Heart left ventricle (tissue), 16 donors: ENCODE measurements at regions not wholly inside any gene's neighbourhood (a gene's known extent, or its start where the extent isn't known, plus 50 kb on each side); places are given as distances from the start of the nearest gene placed in this dataset.

Experiments used
- ATAC-seq, 4 donors: fragments of 200-7000 bp; cut with Tn5 transposase; one replicate each; pipeline ENCODE4 v1.9.1; 2020 to 2022; ENCODE audit warnings: moderate library complexity in 4 of 4, mild to moderate bottlenecking in 3 of 4, moderate number of reproducible peaks in 1 of 4
- DNase-seq, 5 donors: peaks; one replicate each; pipeline ENCODE4 v3.0.0-alpha.2; 2020
- H3K27ac ChIP-seq, 12 donors: fragments of 200-600 bp; sonication (generic) in 4 of 12; one replicate each; pipeline versions ENCODE4 v1.5.0 to v1.8.0; 2016 to 2022; ENCODE audit warnings: mild to moderate bottlenecking in 2 of 12
- H3K27me3 ChIP-seq, 9 donors: fragments of 200-600 bp; sonication (generic) in 2 of 9; one replicate each; pipeline versions ENCODE4 v1.5.1 to v1.8.0; 2016 to 2022; ENCODE audit warnings: mild to moderate bottlenecking in 3 of 9
- H3K36me3 ChIP-seq, 9 donors: fragments of 200-600 bp; sonication (generic) in 2 of 9; one replicate each; pipeline versions ENCODE4 v1.5.0 to v1.8.0; 2018 to 2022; ENCODE audit warnings: mild to moderate bottlenecking in 2 of 9
- H3K4me1 ChIP-seq, 12 donors: fragments of 200-600 bp; sonication (generic) in 4 of 12; one replicate each; pipeline versions ENCODE4 v1.5.0 to v1.8.0; 2016 to 2022; ENCODE audit warnings: mild to moderate bottlenecking in 3 of 12
- H3K4me3 ChIP-seq, 12 donors: fragments of 200-600 bp; sonication (generic) in 4 of 12; one replicate each; pipeline versions ENCODE4 v1.5.0 to v1.8.0; 2017 to 2022; ENCODE audit warnings: mild to moderate bottlenecking in 9 of 12, moderate library complexity in 4 of 12
- H3K9me3 ChIP-seq, 12 donors: fragments of 200-600 bp; sonication (generic) in 4 of 12; one replicate each; pipeline versions ENCODE4 v1.5.0 to v1.8.0; 2016 to 2022; ENCODE audit warnings: mild to moderate bottlenecking in 1 of 12
- POLR2A ChIP-seq, 2 donors: fragments of 450-650 bp; IDR thresholded peaks; one replicate each; pipeline ENCODE4 v1.6.1; 2017; ENCODE audit warnings: antibody characterized with exemption in 2 of 2, mild to moderate bottlenecking in 2 of 2, moderate library complexity in 2 of 2
- WGBS, 4 donors: extraction: QIAGEN DNeasy Blood & Tissue Kit in 2 of 4; methylation state at CpG; one replicate each; pipeline versions ENCODE4 v1.1.5 to v1.1.7; 2013 to 2018; 5-methylcytosine and 5-hydroxymethylcytosine counted together
- intact Hi-C, 10 donors: fragments of 100-400 bp; cut with DNase I; formaldehyde crosslinking; loops; one replicate each; pipeline versions ENCODE4 v1.11.1 to v1.14.2; 2022
- TF ChIP-seq, protein P1 (sequence below), 12 donors: fragments of 200-600 bp; sonication (generic) in 4 of 12; IDR thresholded peaks; one replicate each; pipeline versions ENCODE4 v1.5.0 to v1.8.0; 2018 to 2022; ENCODE audit warnings: antibody characterized with exemption in 12 of 12, mild to moderate bottlenecking in 5 of 12
- donor health status: ischemic (EF 13 %, LVEDD 7.1; RV severe dilation, severe dysfunction).
- donor health status: healthy with polysubstance abuse.
- donor health status: DM: no; HTN: yes; CAD: no.
- donor health status: DM: no; HTN: no; CAD: no.
- donor health status: ischemic (EF 25% LVEDD 6.9; RV normal size, moderate dysfunction).
- donor health status: ischemic (EF 25% LVEDD 5.7; RV mildly dilated, moderate dysfunction).
- donor health status: healthy.
- donor health status: DM: yes; HTN: yes; CAD: no.
- donor health status: ischemic (EF 35%, LVEDD 5.7; RV mildly dilated, moderate dysfunction).
- donor health status: nonischemic (EF 11% LVEDD 7.7; RV severe dilation, severe dysfunction).
- donor health status: DM: yes; HTN: yes; CAD: no.
- donor health status: PGD.
- donor health status: ischemic (EF 29% LVEDD 5.4; RV normal size, mild dysfunction).
- donor health status: nonischemic (EF 23%, LVEDD 6.1; RV moderate dilation, normal function).

DNA sequence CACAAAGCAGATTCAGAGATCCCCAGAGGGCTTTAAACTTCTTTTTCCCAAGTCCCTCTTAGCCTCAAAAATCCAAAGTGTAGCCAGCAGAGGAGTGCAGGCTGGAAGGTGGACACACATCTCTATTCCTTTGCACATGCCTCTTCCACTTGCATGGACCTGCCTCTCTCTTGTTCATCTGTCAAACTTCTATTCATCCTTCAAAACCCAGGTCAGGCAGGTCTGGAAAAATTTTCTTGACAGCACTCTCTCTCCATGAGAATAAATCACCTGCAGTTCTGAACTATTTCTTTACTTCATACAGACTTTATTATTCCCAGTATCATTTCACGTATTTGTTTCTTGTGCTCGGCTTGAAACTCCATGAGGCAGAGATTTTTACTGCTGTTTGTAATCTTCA, 127.5 kb downstream of the SS18 start:
- WGBS, 4 donors, result 88 to 93% (median 93%) methylated on average over 2 of the region's 2 CpGs

DNA sequence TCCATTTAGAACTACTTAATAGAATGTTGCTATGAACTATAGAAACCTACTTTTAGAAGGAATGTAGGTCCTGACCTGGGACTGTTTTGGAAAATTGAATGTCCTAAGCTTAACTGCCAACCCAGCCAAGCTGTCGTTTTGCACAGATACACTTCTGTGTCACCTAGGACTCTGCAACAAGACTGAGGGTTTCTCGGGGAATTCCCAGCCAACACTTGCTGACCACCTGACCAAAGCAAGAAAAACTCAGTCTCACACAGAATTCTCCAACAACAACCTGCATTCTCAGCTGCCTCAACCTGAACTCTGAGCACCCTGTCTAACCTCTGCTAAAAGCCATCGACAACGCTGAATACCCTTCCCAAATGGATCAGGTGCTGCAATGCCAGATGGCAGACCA, 128.2 kb downstream of the SS18 start:
- Histone ChIP-seq H3K27ac (no peak overlapping the region), H3K4me1 (no peaks in the 10 kb centered on the region), H3K27me3 (peaks cover 0 to 6% (median 0%) of the 10 kb centered on the region in 9 donors), H3K4me3 (no peak overlapping the region), H3K9me3 (no peaks in the 10 kb centered on the region), H3K36me3 (no peaks in the 10 kb centered on the region)
- no peak for TF ChIP-seq POLR2A (IDR thresholded peaks at IDR 0.05)
- TF ChIP-seq, protein P1, sequence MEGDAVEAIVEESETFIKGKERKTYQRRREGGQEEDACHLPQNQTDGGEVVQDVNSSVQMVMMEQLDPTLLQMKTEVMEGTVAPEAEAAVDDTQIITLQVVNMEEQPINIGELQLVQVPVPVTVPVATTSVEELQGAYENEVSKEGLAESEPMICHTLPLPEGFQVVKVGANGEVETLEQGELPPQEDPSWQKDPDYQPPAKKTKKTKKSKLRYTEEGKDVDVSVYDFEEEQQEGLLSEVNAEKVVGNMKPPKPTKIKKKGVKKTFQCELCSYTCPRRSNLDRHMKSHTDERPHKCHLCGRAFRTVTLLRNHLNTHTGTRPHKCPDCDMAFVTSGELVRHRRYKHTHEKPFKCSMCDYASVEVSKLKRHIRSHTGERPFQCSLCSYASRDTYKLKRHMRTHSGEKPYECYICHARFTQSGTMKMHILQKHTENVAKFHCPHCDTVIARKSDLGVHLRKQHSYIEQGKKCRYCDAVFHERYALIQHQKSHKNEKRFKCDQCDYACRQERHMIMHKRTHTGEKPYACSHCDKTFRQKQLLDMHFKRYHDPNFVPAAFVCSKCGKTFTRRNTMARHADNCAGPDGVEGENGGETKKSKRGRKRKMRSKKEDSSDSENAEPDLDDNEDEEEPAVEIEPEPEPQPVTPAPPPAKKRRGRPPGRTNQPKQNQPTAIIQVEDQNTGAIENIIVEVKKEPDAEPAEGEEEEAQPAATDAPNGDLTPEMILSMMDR (IDR thresholded peaks at IDR 0.05), result no peak
- ATAC-seq, result no peak
- DNase-seq, result no peak
- WGBS, 4 donors, result 74 to 81% (median 79%) methylated on average over 4 of the region's 4 CpGs
- intact Hi-C loops, result loop anchor here in 2 of 10 donors (10.0 kb wide), 1 partner anchor 57 kb away; no protein-coding TSS in a partner anchor

More for the DNA sequence above, 127.5 kb downstream of the SS18 start:
- H3K9me3 ChIP-seq, result no peaks in the 10 kb centered on the region
- TF ChIP-seq POLR2A (IDR thresholded peaks at IDR 0.05), result no peak
- TF ChIP-seq, protein P1 (IDR thresholded peaks at IDR 0.05), result no peak
- no peak for DNase-seq
- intact Hi-C loops, result loop anchor here in 2 of 10 donors (10.0 kb wide), 1 partner anchor 58 kb away; no protein-coding TSS in a partner anchor
- H3K27ac ChIP-seq, result no peak overlapping the region
- H3K4me3 ChIP-seq, result no peak overlapping the region
- peaks cover 0 to 7% (median 0%) of the 10 kb centered on the region in 9 donors for H3K27me3 ChIP-seq
- no peaks in the 10 kb centered on the region for H3K36me3 ChIP-seq
- ATAC-seq, result no peak
- H3K4me1 ChIP-seq, result no peaks in the 10 kb centered on the region

- H3K27me3 ChIP-seq, result no peaks in the 10 kb centered on the region
- H3K4me1 ChIP-seq, result peaks cover 0 to 6% (median 0%) of the 10 kb centered on the region in 12 donors
- no peak overlapping the region for H3K4me3 ChIP-seq
- H3K36me3 ChIP-seq, result no peaks in the 10 kb centered on the region
- intact Hi-C loops, result no loop called here
- H3K9me3 ChIP-seq, result no peaks in the 10 kb centered on the region
- no peak for DNase-seq
- no peak for TF ChIP-seq POLR2A (IDR thresholded peaks at IDR 0.05)
- TF ChIP-seq, protein P1 (IDR thresholded peaks at IDR 0.05), result no peak
- no peak for ATAC-seq
- WGBS, 4 donors, result 63 to 71% (median 65%) methylated on average over 4 of the region's 4 CpGs
- H3K27ac ChIP-seq, result no peak overlapping the region
Measured at GRCh38 chr18:25957017-25957416, 133.4 kb downstream of the SS18 start.

GRCh38 chr18:25953111-25953510, 137.3 kb downstream of the SS18 start:
- no peak for TF ChIP-seq POLR2A (IDR thresholded peaks at IDR 0.05)
- TF ChIP-seq, protein P1 (IDR thresholded peaks at IDR 0.05), result no peak
- H3K9me3 ChIP-seq, result peaks cover 0 to 5% (median 0%) of the 10 kb centered on the region in 12 donors
- H3K36me3 ChIP-seq, result no peaks in the 10 kb centered on the region
- no peak overlapping the region for H3K4me3 ChIP-seq
- H3K27ac ChIP-seq, result no peak overlapping the region
- intact Hi-C loops, result no loop called here
- peaks cover 0 to 6% (median 0%) of the 10 kb centered on the region in 12 donors for H3K4me1 ChIP-seq
- WGBS, 4 donors, result 86 to 93% (median 91%) methylated on average over 4 of the region's 4 CpGs
- DNase-seq (no peak), ATAC-seq (no peak)
- no peaks in the 10 kb centered on the region for H3K27me3 ChIP-seq
